IMR-90 (cell line): ENCODE measurements at regions not wholly inside any gene's neighbourhood (a gene's known extent, or its start where the extent isn't known, plus 50 kb on each side); places are given as distances from the start of the nearest gene placed in this dataset.

Experiments
- ATAC-seq: fragments of 200-7000 bp; cut with Tn5 transposase; 2 replicates; pipeline ENCODE4 v1.9.1; 2020; ENCODE audit warnings: low read depth, mild to moderate bottlenecking, moderate library complexity
- BruUV-seq: library from RNA; stranded (reverse); fragments of 400-500 nt; replicated peaks from 2 replicates; lab custom pipeline; 2021; lab: Mats Ljungman, UMichigan
- CTCF ChIA-PET: fragments of 300-600 bp; formaldehyde crosslinking; extraction: SDS; loops from one replicate; lab custom pipeline; 2021; ENCODE audit warnings: antibody characterized with exemption; lab: Yijun Ruan, JAX
- POLR2A ChIA-PET: fragments of 300-600 bp; sonication (Branson Sonifier 250); formaldehyde crosslinking; loops from one replicate; lab custom pipeline; 2022; ENCODE audit warnings: antibody characterized with exemption; ENCODE audit not compliant: unreplicated experiment; lab: Charles Lee
- DNase-seq: peaks from one replicate; pipeline ENCODE4 v3.0.0; 2013
- H2AFZ ChIP-seq: replicated peaks from 2 replicates; pipeline ENCODE3; 2013; ENCODE audit warnings: low read length, mild to moderate bottlenecking; ENCODE audit not compliant: poor library complexity
- H2AK5ac ChIP-seq: 2 replicates; pipeline ENCODE4 v1.6.1; 2013; ENCODE audit warnings: low read depth, low read length, inconsistent platforms
- H2AK9ac ChIP-seq: replicated peaks from 2 replicates; pipeline ENCODE3; 2013; ENCODE audit warnings: mild to moderate bottlenecking, low read depth, low read length, moderate library complexity; ENCODE audit not compliant: poor library complexity
- H2BK120ac ChIP-seq: 2 replicates; pipeline ENCODE4 v1.6.1; 2013; ENCODE audit warnings: low read depth, low read length, inconsistent platforms
- H2BK15ac ChIP-seq: 3 replicates; pipeline ENCODE4 v1.6.1; 2013; ENCODE audit warnings: low read depth, low read length, inconsistent platforms
- H2BK20ac ChIP-seq: 2 replicates; pipeline ENCODE4 v1.6.1; 2013; ENCODE audit warnings: low read depth, mild to moderate bottlenecking, inconsistent platforms, low read length, moderate library complexity
- H2BK5ac ChIP-seq: 2 replicates; pipeline ENCODE4 v1.6.1; 2013; ENCODE audit warnings: mild to moderate bottlenecking, low read depth, low read length, inconsistent platforms; ENCODE audit not compliant: poor library complexity, severe bottlenecking
- H3K14ac ChIP-seq: replicated peaks from 2 replicates; pipeline ENCODE4 v1.6.1; 2013; ENCODE audit warnings: low read depth, low read length, inconsistent platforms
- H3K18ac ChIP-seq: 2 replicates; pipeline ENCODE4 v1.6.1; 2013; ENCODE audit warnings: low read depth, low read length, control low read depth
- H3K23ac ChIP-seq: 2 replicates; pipeline ENCODE4 v1.6.1; 2013; ENCODE audit warnings: low read depth, low read length, inconsistent platforms
- H3K27ac ChIP-seq: 2 replicates; pipeline ENCODE4 v1.5.1; 2013; ENCODE audit warnings: mild to moderate bottlenecking, control low read depth, low read length; ENCODE audit not compliant: insufficient read depth
- H3K27me3 ChIP-seq: 2 replicates; pipeline ENCODE4 v1.6.1; 2013; ENCODE audit warnings: low read length; ENCODE audit not compliant: control insufficient read depth, insufficient read depth
- H3K36me3 ChIP-seq: 2 replicates; pipeline ENCODE4 v1.6.1; 2013; ENCODE audit warnings: low read length, mixed read lengths; ENCODE audit not compliant: control insufficient read depth, insufficient read depth
- H3K4ac ChIP-seq: 2 replicates; pipeline ENCODE4 v1.6.1; 2013; ENCODE audit warnings: low read depth, low read length, inconsistent platforms
- H3K4me1 ChIP-seq: 2 replicates; pipeline ENCODE4 v1.6.1; 2013; ENCODE audit warnings: low read length, mixed read lengths; ENCODE audit not compliant: control insufficient read depth, insufficient read depth
- H3K4me2 ChIP-seq: 2 replicates; pipeline ENCODE4 v1.6.1; 2013; ENCODE audit warnings: low read depth, mild to moderate bottlenecking, control low read depth, low read length, moderate library complexity
- H3K4me3 ChIP-seq: 2 replicates; pipeline ENCODE4 v1.5.1; 2013; ENCODE audit warnings: low read depth, mild to moderate bottlenecking, control low read depth, low read length, moderate library complexity; ENCODE audit not compliant: insufficient read depth
- H3K56ac ChIP-seq: 2 replicates; pipeline ENCODE4 v1.6.1; 2013; ENCODE audit warnings: low read length, inconsistent platforms; ENCODE audit not compliant: insufficient read depth; ENCODE audit errors: extremely low read depth
- H3K79me1 ChIP-seq, 2 experiments: 2 replicates each; pipeline ENCODE4 v1.6.1; 2013; ENCODE audit warnings: low read length in 2 of 2, inconsistent platforms in 1 of 2, low read depth in 1 of 2
- H3K9ac ChIP-seq: 2 replicates; pipeline ENCODE4 v1.6.1; 2013; ENCODE audit warnings: low read depth, low read length, control low read depth
- H3K9me1 ChIP-seq: 2 replicates; pipeline ENCODE4 v1.6.1; 2013; ENCODE audit warnings: low read length, inconsistent platforms; ENCODE audit not compliant: insufficient read depth
- H3K9me3 ChIP-seq: 2 replicates; pipeline ENCODE4 v1.6.1; 2013; ENCODE audit warnings: low read length; ENCODE audit not compliant: control insufficient read depth, insufficient read depth
- H4K20me1 ChIP-seq: 2 replicates; pipeline ENCODE4 v1.6.1; 2013; ENCODE audit warnings: low read length, inconsistent platforms; ENCODE audit not compliant: insufficient read depth
- H4K5ac ChIP-seq: 2 replicates; pipeline ENCODE4 v1.6.1; 2013; ENCODE audit warnings: mild to moderate bottlenecking, low read depth, low read length, control low read depth
- H4K8ac ChIP-seq, 2 experiments: 2 replicates each; pipeline ENCODE4 v1.6.1; 2013; ENCODE audit warnings: low read depth in 2 of 2, low read length in 2 of 2, control low read depth in 1 of 2, inconsistent platforms in 1 of 2
- H4K91ac ChIP-seq: 2 replicates; pipeline ENCODE4 v1.6.1; 2013; ENCODE audit warnings: low read depth, low read length, inconsistent platforms; ENCODE audit not compliant: insufficient read depth
- ELK1 ChIP-seq: fragments of 150-350 bp; IDR thresholded peaks from 2 replicates; pipeline ENCODE4 v1.6.1; 2016; ENCODE audit warnings: low read depth, mild to moderate bottlenecking, low read length, moderate library complexity, borderline replicate concordance
- MXI1 ChIP-seq: IDR thresholded peaks from 2 replicates; pipeline ENCODE4 v1.6.1; 2012; ENCODE audit warnings: low read depth, mild to moderate bottlenecking, low read length, moderate library complexity, borderline replicate concordance
- NFE2L2 ChIP-seq: fragments of 150-350 bp; IDR thresholded peaks from 2 replicates; pipeline ENCODE4 v1.6.1; 2016; ENCODE audit warnings: low read depth, mild to moderate bottlenecking, low read length
- RCOR1 ChIP-seq: IDR thresholded peaks from 2 replicates; pipeline ENCODE4 v1.6.1; 2012; ENCODE audit warnings: mild to moderate bottlenecking, low read length, improper control_type of control experiment; ENCODE audit not compliant: insufficient replicate concordance
- WGBS, 2 experiments: methylation state at CpG; one replicate each; pipeline versions ENCODE4 v1.1.5 to v1.1.7; 2013; ENCODE audit warnings: missing lambda C conversion rate in 2 of 2; ENCODE audit not compliant: insufficient read length in 1 of 2; ENCODE audit errors: extremely low coverage in 2 of 2; 5-methylcytosine and 5-hydroxymethylcytosine counted together
- dilution Hi-C: fragments of 300-500 bp; cut with HindIII; formaldehyde crosslinking; loops from one replicate; pipeline ENCODE4 v1.14.3; 2018; ENCODE audit warnings: low sequenced_read_pairs; ENCODE audit not compliant: unreplicated experiment
- in situ Hi-C: fragments of 300-500 bp; cut with MboI; formaldehyde crosslinking; loops from 3 replicates; pipeline ENCODE4 v1.14.3; 2019; ENCODE audit warnings: low sequenced_read_pairs, inconsistent platforms, mixed read lengths
- intact Hi-C: fragments of 100-400 bp; cut with micrococcal nuclease; formaldehyde crosslinking; loops from 2 replicates; pipeline ENCODE4 v1.10.0; 2022

GRCh38 chr7:31432836-31433340 lies 81.0 kb upstream of the ITPRID1 start:
- intact Hi-C loops (no loop called here), in situ Hi-C loops (no loop called here), dilution Hi-C loops (no loop called here)
- no peak overlapping the region for H3K27ac ChIP-seq
- H3K9me1 ChIP-seq = no peaks in the 10 kb centered on the region
- no peak overlapping the region for H3K4me2 ChIP-seq
- ATAC-seq = no peak
- ChIA-PET CTCF (interaction anchor here (1.5 kb wide), 1 partner anchor 10 kb away, joined by 6 read pairs; no protein-coding TSS in a partner anchor), POLR2A (no interaction called here)
- H3K23ac ChIP-seq = no peak overlapping the region
- no peak for TF ChIP-seq NFE2L2
- TF ChIP-seq ELK1 = no peak
- no peak for TF ChIP-seq MXI1
- TF ChIP-seq RCOR1 = no peak
- no peaks in the 10 kb centered on the region for H3K4me1 ChIP-seq
- no peaks in the 10 kb centered on the region for H4K20me1 ChIP-seq
- H3K4ac ChIP-seq = no peak overlapping the region
- H2BK120ac ChIP-seq = no peak overlapping the region
- H2AK9ac ChIP-seq = no peak overlapping the region
- no peak overlapping the region for H2AK5ac ChIP-seq
- no peaks in the 10 kb centered on the region for H3K79me1 ChIP-seq
- H4K91ac ChIP-seq = no peak overlapping the region
- H3K56ac ChIP-seq = no peak overlapping the region
- H3K18ac ChIP-seq = no peak overlapping the region
- H4K5ac ChIP-seq = no peak overlapping the region
- DNase-seq = no peak
- H3K9me3 ChIP-seq = no peaks in the 10 kb centered on the region
- no peak overlapping the region for H3K9ac ChIP-seq
- no peaks in the 10 kb centered on the region for H3K27me3 ChIP-seq
- no TSS peak for BruUV-seq
- no peak overlapping the region for H4K8ac ChIP-seq
- no peaks in the 10 kb centered on the region for H3K36me3 ChIP-seq
- H3K14ac ChIP-seq = no peak overlapping the region
- no peak overlapping the region for H2BK20ac ChIP-seq
- no peak overlapping the region for H2BK15ac ChIP-seq
- no peak overlapping the region for H2BK5ac ChIP-seq
- no CpG with 5 or more reads among the region's 6 CpGs for WGBS, 2 experiments
- no peak overlapping the region for H3K4me3 ChIP-seq
- no peak overlapping the region for H2AFZ ChIP-seq
